Astrocyte (in vitro differentiated cells and primary cell): ENCODE measurements at regions not wholly inside any gene's neighbourhood (a gene's known extent, or its start where the extent isn't known, plus 50 kb on each side); places are given as distances from the start of the nearest gene placed in this dataset.

Experiments used
- CTCF ChIP-seq: IDR thresholded peaks from 2 replicates; pipeline ENCODE4 v1.5.1; 2011; ENCODE audit warnings: low read depth, mild to moderate bottlenecking, inconsistent platforms, low read length, moderate library complexity; ENCODE audit not compliant: insufficient read depth
- EZH2 ChIP-seq: IDR thresholded peaks from 2 replicates; pipeline ENCODE4 v1.6.1; 2012; ENCODE audit warnings: mild to moderate bottlenecking, low read length, inconsistent platforms; ENCODE audit not compliant: insufficient read depth

GRCh38 chrX:131725001-131725654 is 181.3 kb downstream of the OR13H1 start:
- TF ChIP-seq CTCF (no peak), EZH2 (no peak)
